A549 (cell line): ENCODE measurements at regions not wholly inside any gene's neighbourhood (a gene's known extent, or its start where the extent isn't known, plus 50 kb on each side); places are given as distances from the start of the nearest gene placed in this dataset.

Source experiments
- CEBPB ChIP-seq, 2 experiments: fragments of >200 bp in 1 of 2; sonication (Bioruptor Twin) in 1 of 2; formaldehyde crosslinking in 1 of 2; IDR thresholded peaks; 2 replicates each; pipeline ENCODE4 v1.6.1; 2012 to 2016
- CHD4 ChIP-seq: fragments of 200-600 bp; sonication (generic); IDR thresholded peaks from 2 replicates; pipeline ENCODE4 v1.6.1; 2016; ENCODE audit warnings: antibody characterized with exemption, mild to moderate bottlenecking, borderline replicate concordance
- E2F6 ChIP-seq: IDR thresholded peaks from 2 replicates; pipeline ENCODE4 v1.6.1; 2012; ENCODE audit warnings: low read depth, borderline replicate concordance
- EP300 ChIP-seq, 2 experiments: fragments of >200 bp; sonication (Bioruptor Twin); formaldehyde crosslinking; IDR thresholded peaks; 2 replicates in 1 of 2; 3 replicates in 1 of 2; pipeline ENCODE4 v1.6.1; 2016 to 2017
- ESRRA ChIP-seq: fragments of 150-350 bp; IDR thresholded peaks from 2 replicates; pipeline ENCODE4 v1.6.1; 2014; ENCODE audit warnings: mild to moderate bottlenecking, low read length, borderline replicate concordance
- JUN ChIP-seq, 2 experiments: fragments of >200 bp; sonication (Bioruptor Twin); formaldehyde crosslinking; IDR thresholded peaks; 2 replicates in 1 of 2; 3 replicates in 1 of 2; pipeline ENCODE4 v1.6.1; 2016 to 2017
- PHF8 ChIP-seq: fragments of 200-600 bp; sonication (generic); IDR thresholded peaks from 2 replicates; pipeline ENCODE4 v1.6.1; 2016; ENCODE audit warnings: low read depth, mild to moderate bottlenecking, antibody characterized with exemption, moderate library complexity, borderline replicate concordance
- POLR2A ChIP-seq: IDR thresholded peaks from 2 replicates; pipeline ENCODE4 v1.6.1; 2012; ENCODE audit warnings: mild to moderate bottlenecking, low read length
- RFX5 ChIP-seq: fragments of 450-650 bp; IDR thresholded peaks from 2 replicates; pipeline ENCODE4 v1.7.1; 2014; ENCODE audit warnings: antibody characterized with exemption, mild to moderate bottlenecking, moderate library complexity
- TP53 ChIP-seq: fragments of 250-450 bp; sonication (Bioruptor Pico); IDR thresholded peaks from 2 replicates; pipeline ENCODE4 v1.5.0; 2021; ENCODE audit warnings: mild to moderate bottlenecking, moderate library complexity
- TF ChIP-seq, protein P1 (sequence below): fragments of >200 bp; sonication (Bioruptor Twin); formaldehyde crosslinking; IDR thresholded peaks from 3 replicates; pipeline ENCODE4 v1.5.1; 2016
- TF ChIP-seq, protein P2 (sequence below): fragments of 200-600 bp; sonication (generic); IDR thresholded peaks from 2 replicates; pipeline ENCODE4 v1.6.1; 2016; ENCODE audit warnings: antibody characterized with exemption, mild to moderate bottlenecking, moderate library complexity
- TF ChIP-seq, protein P3 (sequence below): fragments of 250-450 bp; sonication (Bioruptor Pico); IDR thresholded peaks from 2 replicates; pipeline ENCODE4 v1.5.0; 2021; ENCODE audit warnings: mild to moderate bottlenecking, moderate library complexity, borderline replicate concordance

DNA sequence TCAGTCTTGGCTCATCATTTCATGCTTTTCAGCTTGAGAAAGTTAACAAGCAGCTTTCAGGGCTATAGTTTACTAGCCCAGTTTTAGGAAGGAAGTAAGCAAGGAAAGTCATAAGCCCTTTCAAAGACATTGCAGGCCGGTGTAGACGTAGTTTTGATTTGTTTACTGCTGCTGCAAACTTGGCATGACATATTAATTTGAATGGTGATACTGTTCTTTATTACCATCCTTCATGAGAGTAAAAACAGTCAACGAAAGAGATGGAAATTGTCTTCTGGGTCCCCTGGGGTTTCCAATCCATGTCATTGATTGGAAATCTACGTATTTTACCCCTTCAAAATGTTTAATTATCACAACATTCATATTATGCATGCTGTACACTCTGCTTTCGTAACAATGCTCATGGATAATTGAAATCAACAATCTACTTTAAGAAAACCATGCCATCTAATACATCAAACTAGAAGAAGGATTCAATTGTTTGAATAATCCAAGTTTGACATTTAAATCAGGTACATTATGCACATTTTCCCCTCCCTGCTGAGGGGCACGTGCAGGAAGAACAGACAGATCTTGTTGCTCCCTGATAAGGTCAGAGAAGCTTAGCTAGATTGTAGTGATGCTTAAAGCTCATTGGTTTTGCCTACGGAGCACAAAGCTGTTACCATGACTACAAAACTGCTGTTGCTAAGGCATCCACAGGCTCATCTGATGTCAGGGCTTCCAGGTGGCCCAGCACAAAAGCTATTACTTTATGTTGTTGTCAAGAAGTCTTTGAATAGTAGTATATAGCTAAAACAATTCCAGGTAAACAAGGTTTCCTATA lies 139.9 kb upstream of the PRLR start:
- TF ChIP-seq, protein P1, sequence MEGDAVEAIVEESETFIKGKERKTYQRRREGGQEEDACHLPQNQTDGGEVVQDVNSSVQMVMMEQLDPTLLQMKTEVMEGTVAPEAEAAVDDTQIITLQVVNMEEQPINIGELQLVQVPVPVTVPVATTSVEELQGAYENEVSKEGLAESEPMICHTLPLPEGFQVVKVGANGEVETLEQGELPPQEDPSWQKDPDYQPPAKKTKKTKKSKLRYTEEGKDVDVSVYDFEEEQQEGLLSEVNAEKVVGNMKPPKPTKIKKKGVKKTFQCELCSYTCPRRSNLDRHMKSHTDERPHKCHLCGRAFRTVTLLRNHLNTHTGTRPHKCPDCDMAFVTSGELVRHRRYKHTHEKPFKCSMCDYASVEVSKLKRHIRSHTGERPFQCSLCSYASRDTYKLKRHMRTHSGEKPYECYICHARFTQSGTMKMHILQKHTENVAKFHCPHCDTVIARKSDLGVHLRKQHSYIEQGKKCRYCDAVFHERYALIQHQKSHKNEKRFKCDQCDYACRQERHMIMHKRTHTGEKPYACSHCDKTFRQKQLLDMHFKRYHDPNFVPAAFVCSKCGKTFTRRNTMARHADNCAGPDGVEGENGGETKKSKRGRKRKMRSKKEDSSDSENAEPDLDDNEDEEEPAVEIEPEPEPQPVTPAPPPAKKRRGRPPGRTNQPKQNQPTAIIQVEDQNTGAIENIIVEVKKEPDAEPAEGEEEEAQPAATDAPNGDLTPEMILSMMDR: no peak
- TF ChIP-seq EP300 (IDR thresholded peaks at IDR 0.05): no peak
- no peak for TF ChIP-seq PHF8
- TF ChIP-seq POLR2A: no peak
- no peak for TF ChIP-seq JUN (IDR thresholded peaks at IDR 0.05)
- TF ChIP-seq, protein P2, sequence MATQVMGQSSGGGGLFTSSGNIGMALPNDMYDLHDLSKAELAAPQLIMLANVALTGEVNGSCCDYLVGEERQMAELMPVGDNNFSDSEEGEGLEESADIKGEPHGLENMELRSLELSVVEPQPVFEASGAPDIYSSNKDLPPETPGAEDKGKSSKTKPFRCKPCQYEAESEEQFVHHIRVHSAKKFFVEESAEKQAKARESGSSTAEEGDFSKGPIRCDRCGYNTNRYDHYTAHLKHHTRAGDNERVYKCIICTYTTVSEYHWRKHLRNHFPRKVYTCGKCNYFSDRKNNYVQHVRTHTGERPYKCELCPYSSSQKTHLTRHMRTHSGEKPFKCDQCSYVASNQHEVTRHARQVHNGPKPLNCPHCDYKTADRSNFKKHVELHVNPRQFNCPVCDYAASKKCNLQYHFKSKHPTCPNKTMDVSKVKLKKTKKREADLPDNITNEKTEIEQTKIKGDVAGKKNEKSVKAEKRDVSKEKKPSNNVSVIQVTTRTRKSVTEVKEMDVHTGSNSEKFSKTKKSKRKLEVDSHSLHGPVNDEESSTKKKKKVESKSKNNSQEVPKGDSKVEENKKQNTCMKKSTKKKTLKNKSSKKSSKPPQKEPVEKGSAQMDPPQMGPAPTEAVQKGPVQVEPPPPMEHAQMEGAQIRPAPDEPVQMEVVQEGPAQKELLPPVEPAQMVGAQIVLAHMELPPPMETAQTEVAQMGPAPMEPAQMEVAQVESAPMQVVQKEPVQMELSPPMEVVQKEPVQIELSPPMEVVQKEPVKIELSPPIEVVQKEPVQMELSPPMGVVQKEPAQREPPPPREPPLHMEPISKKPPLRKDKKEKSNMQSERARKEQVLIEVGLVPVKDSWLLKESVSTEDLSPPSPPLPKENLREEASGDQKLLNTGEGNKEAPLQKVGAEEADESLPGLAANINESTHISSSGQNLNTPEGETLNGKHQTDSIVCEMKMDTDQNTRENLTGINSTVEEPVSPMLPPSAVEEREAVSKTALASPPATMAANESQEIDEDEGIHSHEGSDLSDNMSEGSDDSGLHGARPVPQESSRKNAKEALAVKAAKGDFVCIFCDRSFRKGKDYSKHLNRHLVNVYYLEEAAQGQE: no peak
- TF ChIP-seq, protein P3, sequence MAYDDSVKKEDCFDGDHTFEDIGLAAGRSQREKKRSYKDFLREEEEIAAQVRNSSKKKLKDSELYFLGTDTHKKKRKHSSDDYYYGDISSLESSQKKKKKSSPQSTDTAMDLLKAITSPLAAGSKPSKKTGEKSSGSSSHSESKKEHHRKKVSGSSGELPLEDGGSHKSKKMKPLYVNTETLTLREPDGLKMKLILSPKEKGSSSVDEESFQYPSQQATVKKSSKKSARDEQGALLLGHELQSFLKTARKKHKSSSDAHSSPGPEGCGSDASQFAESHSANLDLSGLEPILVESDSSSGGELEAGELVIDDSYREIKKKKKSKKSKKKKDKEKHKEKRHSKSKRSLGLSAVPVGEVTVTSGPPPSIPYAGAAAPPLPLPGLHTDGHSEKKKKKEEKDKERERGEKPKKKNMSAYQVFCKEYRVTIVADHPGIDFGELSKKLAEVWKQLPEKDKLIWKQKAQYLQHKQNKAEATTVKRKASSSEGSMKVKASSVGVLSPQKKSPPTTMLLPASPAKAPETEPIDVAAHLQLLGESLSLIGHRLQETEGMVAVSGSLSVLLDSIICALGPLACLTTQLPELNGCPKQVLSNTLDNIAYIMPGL (CRISPR knock-in tag): no peak
- TF ChIP-seq E2F6: no peak
- no peak for TF ChIP-seq TP53
- no peak for TF ChIP-seq CEBPB (IDR thresholded peaks at IDR 0.05)
- TF ChIP-seq CHD4: no peak
- TF ChIP-seq RFX5: no peak
- TF ChIP-seq ESRRA: no peak
